Fibroblast of lung (primary cell): ENCODE measurements at regions not wholly inside any gene's neighbourhood (a gene's known extent, or its start where the extent isn't known, plus 50 kb on each side); places are given as distances from the start of the nearest gene placed in this dataset.

Source experiments
- DNase-seq, 2 donors: peaks; one replicate each; pipeline versions ENCODE4 v3.0.0 to v3.0.0-alpha.2; 2010; ENCODE audit warnings: low read depth in 2 of 2
- H2AFZ ChIP-seq: 2 replicates; pipeline ENCODE4 v1.5.1; 2012; ENCODE audit warnings: low read length, control low read depth, inconsistent platforms
- H3K27ac ChIP-seq: 2 replicates; pipeline ENCODE4 v1.5.1; 2011; ENCODE audit warnings: low read length, control low read depth; ENCODE audit not compliant: insufficient read depth
- H3K27me3 ChIP-seq: 2 replicates; pipeline ENCODE4 v1.5.1; 2011; ENCODE audit warnings: mild to moderate bottlenecking, low read length; ENCODE audit not compliant: control insufficient read depth, insufficient read depth
- H3K36me3 ChIP-seq: 2 replicates; pipeline ENCODE4 v1.5.1; 2011; ENCODE audit warnings: low read length; ENCODE audit not compliant: control insufficient read depth, insufficient read depth
- H3K4me1 ChIP-seq: 2 replicates; pipeline ENCODE4 v1.5.1; 2011; ENCODE audit warnings: low read length; ENCODE audit not compliant: control insufficient read depth, insufficient read depth; ENCODE audit errors: extremely low read depth
- H3K4me2 ChIP-seq: 2 replicates; pipeline ENCODE4 v1.5.1; 2011; ENCODE audit warnings: low read length, control low read depth; ENCODE audit not compliant: insufficient read depth; ENCODE audit errors: extremely low read depth
- H3K4me3 ChIP-seq, 4 experiments: fragments of 200-600 bp in 1 of 4; sonication (generic) in 1 of 4; replicated peaks in 1 of 4; 2 replicates each; pipeline ENCODE4 v1.5.1; 2011 to 2016; ENCODE audit warnings: low read length in 4 of 4, low read depth in 3 of 4, mild to moderate bottlenecking in 3 of 4, control low read depth in 2 of 4, inconsistent platforms in 1 of 4, mixed read lengths in 1 of 4; ENCODE audit not compliant: insufficient read depth in 1 of 4; ENCODE audit errors: control extremely low read depth in 1 of 4
- H3K79me2 ChIP-seq: 2 replicates; pipeline ENCODE4 v1.5.1; 2012; ENCODE audit warnings: mild to moderate bottlenecking, low read length, inconsistent platforms; ENCODE audit not compliant: control insufficient read depth, insufficient read depth
- H3K9ac ChIP-seq: 2 replicates; pipeline ENCODE4 v1.5.1; 2011; ENCODE audit warnings: mild to moderate bottlenecking, low read length, control low read depth; ENCODE audit not compliant: insufficient read depth
- H3K9me3 ChIP-seq: 2 replicates; pipeline ENCODE4 v1.5.1; 2012; ENCODE audit warnings: low read depth, low read length; ENCODE audit not compliant: control insufficient read depth, insufficient read depth
- H4K20me1 ChIP-seq: 2 replicates; pipeline ENCODE4 v1.5.1; 2011; ENCODE audit warnings: low read length; ENCODE audit not compliant: control insufficient read depth, insufficient read depth; ENCODE audit errors: extremely low read depth
- CTCF ChIP-seq, 2 donors: IDR thresholded peaks in 1 of 2; conservative IDR thresholded peaks in 1 of 2; 1 replicate in 1 of 2; 2 replicates in 1 of 2; pipeline ENCODE4 v1.5.1; 2011 to 2012; ENCODE audit warnings: low read length in 2 of 2, control low read depth in 1 of 2, inconsistent platforms in 1 of 2, low read depth in 1 of 2, mild to moderate bottlenecking in 1 of 2
- EZH2 ChIP-seq: IDR thresholded peaks from 2 replicates; pipeline ENCODE4 v1.5.1; 2012; ENCODE audit warnings: low read length, control low read depth, mild to moderate bottlenecking; ENCODE audit errors: missing control alignments

GRCh38 chr1:168786476-168787330 is 57.7 kb upstream of the DPT start:
- no peaks in the 10 kb centered on the region for H3K79me2 ChIP-seq
- no peak overlapping the region for H3K4me3 ChIP-seq
- DNase-seq: peak in 1 of 2 donors; percentile 51
- H3K4me2 ChIP-seq: no peak overlapping the region
- H3K9ac ChIP-seq: no peak overlapping the region
- H3K36me3 ChIP-seq: no peaks in the 10 kb centered on the region
- H3K9me3 ChIP-seq: no peaks in the 10 kb centered on the region
- no peak overlapping the region for H2AFZ ChIP-seq
- TF ChIP-seq EZH2 (no peak), CTCF (conservative IDR thresholded peaks at IDR 0.05 in 1 of 2, IDR thresholded peaks at IDR 0.05 in 1 of 2; ENCODE audit: low read depth in 1 of 2, low read length in 2 of 2) (no peak)
- H3K27ac ChIP-seq: no peak overlapping the region
- H3K27me3 ChIP-seq: no peaks in the 10 kb centered on the region
- no peaks in the 10 kb centered on the region for H4K20me1 ChIP-seq
- H3K4me1 ChIP-seq: no peaks in the 10 kb centered on the region

- Histone ChIP-seq H3K79me2 (no peaks in the 10 kb centered on the region), H3K27ac (no peak overlapping the region), H3K9ac (no peak overlapping the region), H3K36me3 (no peaks in the 10 kb centered on the region), H3K4me3 (no peak overlapping the region), H2AFZ (no peak overlapping the region), H3K4me1 (no peaks in the 10 kb centered on the region), H3K9me3 (no peaks in the 10 kb centered on the region), H4K20me1 (no peaks in the 10 kb centered on the region), H3K4me2 (no peak overlapping the region), H3K27me3 (no peaks in the 10 kb centered on the region)
- TF ChIP-seq CTCF (conservative IDR thresholded peaks at IDR 0.05 in 1 of 2, IDR thresholded peaks at IDR 0.05 in 1 of 2; ENCODE audit: low read depth in 1 of 2, low read length in 2 of 2) (no peak), EZH2 (no peak)
- no peak for DNase-seq
Measured at GRCh38 chr1:168788258-168788657, 59.3 kb upstream of the DPT start.

GRCh38 chr1:168789501-168789900 is 60.5 kb upstream of the DPT start:
- TF ChIP-seq EZH2 (no peak), CTCF (conservative IDR thresholded peaks at IDR 0.05 in 1 of 2, IDR thresholded peaks at IDR 0.05 in 1 of 2; ENCODE audit: low read depth in 1 of 2, low read length in 2 of 2) (no peak)
- H3K9me3 ChIP-seq: no peaks in the 10 kb centered on the region

More at GRCh38 chr1:168789501-168789900, 60.5 kb upstream of the DPT start:
- no peak overlapping the region for H3K9ac ChIP-seq
- H3K4me2 ChIP-seq: no peak overlapping the region
- H2AFZ ChIP-seq: no peak overlapping the region
- no peaks in the 10 kb centered on the region for H3K79me2 ChIP-seq
- H3K4me1 ChIP-seq: no peaks in the 10 kb centered on the region
- no peaks in the 10 kb centered on the region for H3K36me3 ChIP-seq
- no peaks in the 10 kb centered on the region for H4K20me1 ChIP-seq
- no peak overlapping the region for H3K4me3 ChIP-seq
- no peak overlapping the region for H3K27ac ChIP-seq
- DNase-seq: no peak
- no peaks in the 10 kb centered on the region for H3K27me3 ChIP-seq
